Type B pancreatic cell (in vitro differentiated cells): ENCODE measurements at regions not wholly inside any gene's neighbourhood (a gene's known extent, or its start where the extent isn't known, plus 50 kb on each side); places are given as distances from the start of the nearest gene placed in this dataset.

ENCODE experiments used
- DNase-seq: peaks from one replicate; pipeline ENCODE4 v3.0.0; 2021; ENCODE audit warnings: mixed read lengths; ENCODE audit not compliant: unreplicated experiment; ENCODE audit errors: extremely low spot score
- H3K27ac Mint-ChIP-seq: 2 replicates; pipeline ENCODE4 v1.8.0; 2021; ENCODE audit warnings: mild to moderate bottlenecking, mixed read lengths
- H3K27me3 Mint-ChIP-seq: 2 replicates; pipeline ENCODE4 v1.8.0; 2021; ENCODE audit warnings: mixed read lengths
- H3K36me3 Mint-ChIP-seq: 2 replicates; pipeline ENCODE4 v1.8.0; 2021; ENCODE audit warnings: mixed read lengths
- H3K4me1 Mint-ChIP-seq: one replicate; pipeline ENCODE4 v1.8.0; 2021; ENCODE audit warnings: mixed read lengths; ENCODE audit not compliant: unreplicated experiment
- H3K4me3 Mint-ChIP-seq: 2 replicates; pipeline ENCODE4 v1.8.0; 2021; ENCODE audit warnings: mild to moderate bottlenecking, mixed read lengths
- H3K9me3 Mint-ChIP-seq: 2 replicates; pipeline ENCODE4 v1.8.0; 2021; ENCODE audit warnings: mixed read lengths
- TF ChIP-seq, protein P1 (sequence below): fragments of 200-600 bp; sonication (generic); conservative IDR thresholded peaks from 2 replicates; pipeline ENCODE4 v1.5.0; 2021; ENCODE audit warnings: antibody characterized with exemption, mild to moderate bottlenecking

GRCh38 chr17:6297960-6298359 lies 137.0 kb downstream of the AIPL1 start:
- H3K27me3 Mint-ChIP-seq: peaks cover 18% of the 10 kb centered on the region
- TF ChIP-seq, protein P1, sequence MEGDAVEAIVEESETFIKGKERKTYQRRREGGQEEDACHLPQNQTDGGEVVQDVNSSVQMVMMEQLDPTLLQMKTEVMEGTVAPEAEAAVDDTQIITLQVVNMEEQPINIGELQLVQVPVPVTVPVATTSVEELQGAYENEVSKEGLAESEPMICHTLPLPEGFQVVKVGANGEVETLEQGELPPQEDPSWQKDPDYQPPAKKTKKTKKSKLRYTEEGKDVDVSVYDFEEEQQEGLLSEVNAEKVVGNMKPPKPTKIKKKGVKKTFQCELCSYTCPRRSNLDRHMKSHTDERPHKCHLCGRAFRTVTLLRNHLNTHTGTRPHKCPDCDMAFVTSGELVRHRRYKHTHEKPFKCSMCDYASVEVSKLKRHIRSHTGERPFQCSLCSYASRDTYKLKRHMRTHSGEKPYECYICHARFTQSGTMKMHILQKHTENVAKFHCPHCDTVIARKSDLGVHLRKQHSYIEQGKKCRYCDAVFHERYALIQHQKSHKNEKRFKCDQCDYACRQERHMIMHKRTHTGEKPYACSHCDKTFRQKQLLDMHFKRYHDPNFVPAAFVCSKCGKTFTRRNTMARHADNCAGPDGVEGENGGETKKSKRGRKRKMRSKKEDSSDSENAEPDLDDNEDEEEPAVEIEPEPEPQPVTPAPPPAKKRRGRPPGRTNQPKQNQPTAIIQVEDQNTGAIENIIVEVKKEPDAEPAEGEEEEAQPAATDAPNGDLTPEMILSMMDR: no peak
- H3K36me3 Mint-ChIP-seq: no peaks in the 10 kb centered on the region
- H3K9me3 Mint-ChIP-seq: no peaks in the 10 kb centered on the region
- H3K4me3 Mint-ChIP-seq: no peak overlapping the region
- H3K4me1 Mint-ChIP-seq: peaks cover 4% of the 10 kb centered on the region
- DNase-seq: no peak
- H3K27ac Mint-ChIP-seq: no peak overlapping the region

- Mint-ChIP-seq H3K4me1 (peaks cover 4% of the 10 kb centered on the region), H3K27ac (no peak overlapping the region), H3K4me3 (no peak overlapping the region), H3K9me3 (no peaks in the 10 kb centered on the region), H3K27me3 (peaks cover 18% of the 10 kb centered on the region), H3K36me3 (no peaks in the 10 kb centered on the region)
- no peak for DNase-seq
- TF ChIP-seq, protein P1: no peak
Observed at GRCh38 chr17:6297119-6297518, 137.8 kb downstream of the AIPL1 start.

- DNase-seq: no peak
- H3K36me3 Mint-ChIP-seq: no peaks in the 10 kb centered on the region
- no peak overlapping the region for H3K27ac Mint-ChIP-seq
- peaks cover 4% of the 10 kb centered on the region for H3K4me1 Mint-ChIP-seq
- H3K4me3 Mint-ChIP-seq: no peak overlapping the region
- TF ChIP-seq, protein P1: no peak
- H3K9me3 Mint-ChIP-seq: no peaks in the 10 kb centered on the region
- H3K27me3 Mint-ChIP-seq: no peaks in the 10 kb centered on the region
Observed at GRCh38 chr17:6290488-6291196, 144.3 kb downstream of the AIPL1 start.

DNA sequence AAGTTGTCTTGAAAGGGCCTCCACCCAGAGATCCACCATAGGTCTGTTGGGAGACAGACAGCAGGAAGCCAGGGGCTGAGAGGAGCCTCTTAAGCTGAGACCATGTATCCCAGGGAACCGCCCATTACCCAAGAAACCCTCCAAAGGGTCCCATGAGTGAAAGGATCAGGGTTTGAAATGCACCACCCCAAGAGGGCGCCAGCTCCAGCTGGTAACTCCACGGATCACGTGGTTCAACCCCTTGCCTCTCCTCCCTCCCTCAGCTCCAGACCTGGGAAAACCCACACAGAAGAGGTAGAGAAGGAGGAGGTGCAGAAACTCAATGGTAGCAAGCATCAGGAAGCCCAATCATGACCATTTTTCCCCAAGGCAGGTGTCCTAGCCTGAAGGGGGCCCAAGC lies 148.7 kb downstream of the AIPL1 start:
- H3K27me3 Mint-ChIP-seq: peaks cover 6% of the 10 kb centered on the region
- no peaks in the 10 kb centered on the region for H3K36me3 Mint-ChIP-seq
- no peaks in the 10 kb centered on the region for H3K4me1 Mint-ChIP-seq
- H3K9me3 Mint-ChIP-seq: no peaks in the 10 kb centered on the region
- no peak overlapping the region for H3K27ac Mint-ChIP-seq
- TF ChIP-seq, protein P1: no peak
- DNase-seq: no peak
- no peak overlapping the region for H3K4me3 Mint-ChIP-seq

DNA sequence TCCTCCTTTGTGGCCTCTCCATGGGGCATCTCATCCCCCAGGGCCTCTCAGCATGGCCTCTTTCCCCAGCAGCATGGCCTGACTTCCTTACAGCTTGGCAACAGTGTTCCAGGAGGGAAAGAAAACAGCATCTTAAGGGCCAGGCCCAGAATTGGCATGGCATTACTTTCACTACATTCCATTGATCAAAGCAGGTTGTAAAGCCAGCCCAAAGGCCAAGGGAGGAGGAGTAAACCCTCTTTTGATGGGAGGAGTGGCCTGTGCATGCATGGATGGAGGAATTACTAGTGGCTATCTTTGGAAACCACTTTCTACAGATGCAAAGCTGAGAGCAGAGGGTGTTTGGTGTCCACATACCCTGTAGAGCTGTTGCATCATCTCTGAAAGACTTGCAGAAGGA lies 149.4 kb downstream of the AIPL1 start:
- Mint-ChIP-seq H3K9me3 (no peaks in the 10 kb centered on the region), H3K4me1 (no peaks in the 10 kb centered on the region), H3K27me3 (peaks cover 6% of the 10 kb centered on the region), H3K27ac (no peak overlapping the region), H3K36me3 (no peaks in the 10 kb centered on the region), H3K4me3 (no peak overlapping the region)
- no peak for DNase-seq
- TF ChIP-seq, protein P1: no peak
